Astrocyte (in vitro differentiated cells and primary cell): ENCODE measurements at regions not wholly inside any gene's neighbourhood (a gene's known extent, or its start where the extent isn't known, plus 50 kb on each side); places are given as distances from the start of the nearest gene placed in this dataset.

Experiments
- DNase-seq: peaks from one replicate; pipeline ENCODE4 v3.0.0-alpha.2; 2010; ENCODE audit warnings: low read depth
- FAIRE-seq: peaks from 2 replicates; lab custom pipeline; 2011; peaks lifted over from hg19 to GRCh38; lab: Jason Lieb, UNC
- H2AFZ ChIP-seq: 2 replicates; pipeline ENCODE4 v1.6.0; 2012; ENCODE audit warnings: low read depth, low read length, inconsistent platforms
- H3K27ac ChIP-seq: 2 replicates; pipeline ENCODE4 v1.5.1; 2011; ENCODE audit warnings: low read depth, low read length, inconsistent platforms
- H3K27me3 ChIP-seq: 2 replicates; pipeline ENCODE4 v1.6.0; 2011; ENCODE audit warnings: low read length, inconsistent platforms; ENCODE audit not compliant: insufficient read depth
- H3K36me3 ChIP-seq: 2 replicates; pipeline ENCODE4 v1.5.1; 2011; ENCODE audit warnings: low read length, inconsistent platforms; ENCODE audit not compliant: insufficient read depth
- H3K4me1 ChIP-seq: 2 replicates; pipeline ENCODE4 v1.5.1; 2011; ENCODE audit warnings: low read length, inconsistent platforms; ENCODE audit not compliant: insufficient read depth
- H3K4me2 ChIP-seq: 2 replicates; pipeline ENCODE4 v1.6.0; 2012; ENCODE audit warnings: low read length, inconsistent platforms
- H3K4me3 ChIP-seq: 2 replicates; pipeline ENCODE4 v1.5.1; 2011; ENCODE audit warnings: low read depth, mild to moderate bottlenecking, low read length, inconsistent platforms; ENCODE audit not compliant: insufficient read depth
- H3K79me2 ChIP-seq: 2 replicates; pipeline ENCODE4 v1.6.0; 2012; ENCODE audit warnings: mild to moderate bottlenecking, low read length, inconsistent platforms; ENCODE audit not compliant: insufficient read depth
- H3K9ac ChIP-seq: 2 replicates; pipeline ENCODE4 v1.6.0; 2012; ENCODE audit warnings: mild to moderate bottlenecking, low read length, inconsistent platforms
- H3K9me3 ChIP-seq: 2 replicates; pipeline ENCODE4 v1.5.1; 2012; ENCODE audit warnings: low read depth, mild to moderate bottlenecking, low read length, inconsistent platforms; ENCODE audit not compliant: insufficient read depth
- H4K20me1 ChIP-seq: 2 replicates; pipeline ENCODE4 v1.6.0; 2012; ENCODE audit warnings: low read length, inconsistent platforms; ENCODE audit not compliant: insufficient read depth
- H3K27ac Mint-ChIP-seq: one replicate; pipeline ENCODE4 v1.8.0; 2021; ENCODE audit warnings: mild to moderate bottlenecking, mixed read lengths; ENCODE audit not compliant: unreplicated experiment
- H3K27me3 Mint-ChIP-seq: one replicate; pipeline ENCODE4 v1.8.0; 2021; ENCODE audit warnings: low read depth, mixed read lengths; ENCODE audit not compliant: unreplicated experiment
- H3K36me3 Mint-ChIP-seq: one replicate; pipeline ENCODE4 v1.8.0; 2021; ENCODE audit warnings: low read depth, mixed read lengths; ENCODE audit not compliant: unreplicated experiment
- H3K4me1 Mint-ChIP-seq: one replicate; pipeline ENCODE4 v1.8.0; 2021; ENCODE audit warnings: low read depth, mixed read lengths; ENCODE audit not compliant: unreplicated experiment
- H3K4me3 Mint-ChIP-seq: one replicate; pipeline ENCODE4 v1.8.0; 2021; ENCODE audit warnings: mild to moderate bottlenecking, moderate library complexity, mixed read lengths; ENCODE audit not compliant: unreplicated experiment
- H3K9me3 Mint-ChIP-seq: one replicate; pipeline ENCODE4 v1.8.0; 2021; ENCODE audit warnings: mild to moderate bottlenecking, mixed read lengths; ENCODE audit not compliant: unreplicated experiment
- CTCF ChIP-seq: IDR thresholded peaks from 2 replicates; pipeline ENCODE4 v1.5.1; 2011; ENCODE audit warnings: low read depth, mild to moderate bottlenecking, inconsistent platforms, low read length, moderate library complexity; ENCODE audit not compliant: insufficient read depth
- EZH2 ChIP-seq: IDR thresholded peaks from 2 replicates; pipeline ENCODE4 v1.6.1; 2012; ENCODE audit warnings: mild to moderate bottlenecking, low read length, inconsistent platforms; ENCODE audit not compliant: insufficient read depth

GRCh38 chr5:109485030-109485429, 75.3 kb upstream of the PJA2 start:
- H3K27ac ChIP-seq: no peak overlapping the region
- Mint-ChIP-seq H3K9me3 (peaks cover 7% of the 10 kb centered on the region), H3K36me3 (no peaks in the 10 kb centered on the region), H3K4me3 (no peak overlapping the region), H3K27ac (no peak overlapping the region), H3K27me3 (peaks cover 4% of the 10 kb centered on the region), H3K4me1 (no peaks in the 10 kb centered on the region)
- no peak overlapping the region for H3K4me2 ChIP-seq
- FAIRE-seq: no peak
- no peak for TF ChIP-seq CTCF
- TF ChIP-seq EZH2: no peak
- no peaks in the 10 kb centered on the region for H3K9me3 ChIP-seq
- H2AFZ ChIP-seq: no peak overlapping the region
- no peaks in the 10 kb centered on the region for H4K20me1 ChIP-seq
- no peaks in the 10 kb centered on the region for H3K4me1 ChIP-seq
- DNase-seq: peak; percentile 12
- H3K36me3 ChIP-seq: no peaks in the 10 kb centered on the region
- H3K27me3 ChIP-seq: no peaks in the 10 kb centered on the region
- no peak overlapping the region for H3K9ac ChIP-seq
- no peaks in the 10 kb centered on the region for H3K79me2 ChIP-seq
- H3K4me3 ChIP-seq: no peak overlapping the region

GRCh38 chr5:109484597-109484996, 74.8 kb upstream of the PJA2 start:
- FAIRE-seq: no peak
- Histone ChIP-seq H3K4me2 (no peak overlapping the region), H3K27ac (no peak overlapping the region), H3K4me1 (no peaks in the 10 kb centered on the region), H3K27me3 (no peaks in the 10 kb centered on the region), H4K20me1 (no peaks in the 10 kb centered on the region), H2AFZ (no peak overlapping the region), H3K36me3 (no peaks in the 10 kb centered on the region), H3K4me3 (no peak overlapping the region), H3K9me3 (no peaks in the 10 kb centered on the region), H3K79me2 (no peaks in the 10 kb centered on the region), H3K9ac (no peak overlapping the region)
- Mint-ChIP-seq H3K4me3 (no peak overlapping the region), H3K9me3 (peaks cover 7% of the 10 kb centered on the region), H3K27ac (no peak overlapping the region), H3K36me3 (no peaks in the 10 kb centered on the region), H3K4me1 (no peaks in the 10 kb centered on the region), H3K27me3 (peaks cover 4% of the 10 kb centered on the region)
- DNase-seq: no peak
- TF ChIP-seq EZH2: no peak
- no peak for TF ChIP-seq CTCF

GRCh38 chr5:109483395-109483971, 73.7 kb upstream of the PJA2 start:
- FAIRE-seq (no peak), DNase-seq (no peak)
- Histone ChIP-seq H3K4me3 (no peak overlapping the region), H3K27me3 (no peaks in the 10 kb centered on the region), H3K36me3 (no peaks in the 10 kb centered on the region), H3K79me2 (no peaks in the 10 kb centered on the region), H2AFZ (no peak overlapping the region), H3K4me1 (no peaks in the 10 kb centered on the region), H3K27ac (no peak overlapping the region), H3K4me2 (no peak overlapping the region), H3K9me3 (no peaks in the 10 kb centered on the region), H3K9ac (no peak overlapping the region), H4K20me1 (no peaks in the 10 kb centered on the region)
- H3K27me3 Mint-ChIP-seq: peaks cover 4% of the 10 kb centered on the region
- no peak overlapping the region for H3K4me3 Mint-ChIP-seq
- H3K27ac Mint-ChIP-seq: no peak overlapping the region
- H3K36me3 Mint-ChIP-seq: no peaks in the 10 kb centered on the region
- no peak for TF ChIP-seq EZH2
- TF ChIP-seq CTCF: no peak
- no peaks in the 10 kb centered on the region for H3K4me1 Mint-ChIP-seq
- H3K9me3 Mint-ChIP-seq: peaks cover 7% of the 10 kb centered on the region
